ENCODE measurements at regions not wholly inside any gene's neighbourhood (a gene's known extent, or its start where the extent isn't known, plus 50 kb on each side); places are given as distances from the start of the nearest gene placed in this dataset.

- ChIA-PET POLR2A (no interaction called here), RAD21 (ENCODE audit: low non-redundant PET in 1 of 2, low total read pairs in 2 of 2, uncharacterized antibody in 2 of 2, unreplicated experiment in 2 of 2) (no interaction called here), CTCF (no interaction called here)
- Histone ChIP-seq H3K4me1 (ENCODE audit: control insufficient read depth in 1 of 2, insufficient read depth in 2 of 2, low read length in 2 of 2) (no peaks in the 10 kb centered on the region), H3K79me2 (ENCODE audit: insufficient read depth, low read length) (no peaks in the 10 kb centered on the region), H3K27ac (ENCODE audit: low read depth, low read length) (no peak overlapping the region), H3K9me2 (ENCODE audit: insufficient read depth) (no peaks in the 10 kb centered on the region), H3K4me2 (ENCODE audit: low read length) (no peak overlapping the region), H3K9me3 (ENCODE audit: control insufficient read depth in 1 of 2, insufficient read depth in 1 of 2, low read depth in 1 of 2, low read length in 2 of 2) (peaks cover 6 to 25% of the 10 kb centered on the region in 2 experiments; a peak in 2 of 4 replicates), H3K36me3 (ENCODE audit: control insufficient read depth in 1 of 2, insufficient read depth in 2 of 2, low read length in 2 of 2) (no peaks in the 10 kb centered on the region; a peak in 1 of 4 replicates), H4K20me1 (ENCODE audit: insufficient read depth) (no peaks in the 10 kb centered on the region), H3K4me3 (replicated peaks in 1 of 2; ENCODE audit: low read depth in 1 of 2, low read length in 2 of 2) (no peak overlapping the region), H3K9ac (ENCODE audit: low read length) (no peak overlapping the region), H2AFZ (ENCODE audit: low read depth, low read length, poor library complexity, severe bottlenecking) (no peak overlapping the region), H3K27me3 (ENCODE audit: insufficient read depth, low read length) (no peaks in the 10 kb centered on the region)
- intact Hi-C loops (cut with micrococcal nuclease): loop anchor here (10.0 kb wide), 1 partner anchor 63 kb away; no protein-coding TSS in a partner anchor
- TF ChIP-seq ZBTB33 (IDR thresholded peaks at IDR 0.05; ENCODE audit: extremely low read depth, insufficient replicate concordance, low read length) (no peak), POLR2A (IDR thresholded peaks at IDR 0.05; ENCODE audit: borderline replicate concordance, extremely low read depth, insufficient read depth, insufficient read length) (no peak), ZNF274 (IDR thresholded peaks at IDR 0.05; ENCODE audit: low read depth, low read length) (no peak)
- no TSS peak for BruUV-seq (replicated peaks)
- DNase-seq (ENCODE audit: low read depth, low spot score) (no peak), ATAC-seq (no peak)
Measured at GRCh38 chr16:35398180-35398579, 1938.8 kb downstream of the TP53TG3F start.

GRCh38 chr16:35399133-35399532, 1939.7 kb downstream of the TP53TG3F start:
- Histone ChIP-seq H3K27me3 (ENCODE audit: insufficient read depth, low read length) (no peaks in the 10 kb centered on the region), H2AFZ (ENCODE audit: low read depth, low read length, poor library complexity, severe bottlenecking) (no peak overlapping the region), H3K9ac (ENCODE audit: low read length) (no peak overlapping the region), H3K9me2 (ENCODE audit: insufficient read depth) (no peaks in the 10 kb centered on the region), H3K27ac (ENCODE audit: low read depth, low read length) (no peak overlapping the region), H3K36me3 (ENCODE audit: control insufficient read depth in 1 of 2, insufficient read depth in 2 of 2, low read length in 2 of 2) (no peaks in the 10 kb centered on the region; a peak in 1 of 4 replicates), H3K4me3 (replicated peaks in 1 of 2; ENCODE audit: low read depth in 1 of 2, low read length in 2 of 2) (no peak overlapping the region), H4K20me1 (ENCODE audit: insufficient read depth) (no peaks in the 10 kb centered on the region), H3K9me3 (ENCODE audit: control insufficient read depth in 1 of 2, insufficient read depth in 1 of 2, low read depth in 1 of 2, low read length in 2 of 2) (peaks cover 6 to 21% of the 10 kb centered on the region in 2 experiments; a peak in 2 of 4 replicates), H3K4me1 (ENCODE audit: control insufficient read depth in 1 of 2, insufficient read depth in 2 of 2, low read length in 2 of 2) (no peaks in the 10 kb centered on the region), H3K79me2 (ENCODE audit: insufficient read depth, low read length) (no peaks in the 10 kb centered on the region), H3K4me2 (ENCODE audit: low read length) (no peak overlapping the region)
- CTCF ChIA-PET: no interaction called here
- no TSS peak for BruUV-seq (replicated peaks)
- DNase-seq (ENCODE audit: low read depth, low spot score): no peak
- intact Hi-C loops (cut with micrococcal nuclease): loop anchor here (10.0 kb wide), 1 partner anchor 64 kb away; no protein-coding TSS in a partner anchor
- TF ChIP-seq ZBTB33 (IDR thresholded peaks at IDR 0.05; ENCODE audit: extremely low read depth, insufficient replicate concordance, low read length): no peak
- TF ChIP-seq ZFX (IDR thresholded peaks at IDR 0.05): no peak
- TF ChIP-seq ZNF274 (IDR thresholded peaks at IDR 0.05; ENCODE audit: low read depth, low read length): no peak
- TF ChIP-seq CEBPB (IDR thresholded peaks at IDR 0.05; ENCODE audit: low read depth): no peak
- no peak for TF ChIP-seq SRF (IDR thresholded peaks at IDR 0.05; ENCODE audit: low read depth)
- TF ChIP-seq ELF1 (IDR thresholded peaks at IDR 0.05; ENCODE audit: borderline replicate concordance, low read depth): no peak
- POLR2A ChIA-PET: no interaction called here
- ATAC-seq: no peak
- RAD21 ChIA-PET (ENCODE audit: low non-redundant PET in 1 of 2, low total read pairs in 2 of 2, uncharacterized antibody in 2 of 2, unreplicated experiment in 2 of 2): no interaction called here

All from HCT116 (cell line).